GDM1 (cell line): ENCODE measurements at regions not wholly inside any gene's neighbourhood (a gene's known extent, or its start where the extent isn't known, plus 50 kb on each side); places are given as distances from the start of the nearest gene placed in this dataset.
"Not testable (repeated sequence)": the region's sequence is repeated elsewhere in the genome, so short reads cannot be mapped to it uniquely, and the experiment has no call there.

ENCODE experiments used
- DNase-seq: peaks from one replicate; lab custom pipeline; 2025; lab: John Stamatoyannopoulos, UW

- DNase-seq, result no peak
Observed at GRCh38 chr1:22196041-22196440, 53.1 kb upstream of the WNT4 start.

DNA sequence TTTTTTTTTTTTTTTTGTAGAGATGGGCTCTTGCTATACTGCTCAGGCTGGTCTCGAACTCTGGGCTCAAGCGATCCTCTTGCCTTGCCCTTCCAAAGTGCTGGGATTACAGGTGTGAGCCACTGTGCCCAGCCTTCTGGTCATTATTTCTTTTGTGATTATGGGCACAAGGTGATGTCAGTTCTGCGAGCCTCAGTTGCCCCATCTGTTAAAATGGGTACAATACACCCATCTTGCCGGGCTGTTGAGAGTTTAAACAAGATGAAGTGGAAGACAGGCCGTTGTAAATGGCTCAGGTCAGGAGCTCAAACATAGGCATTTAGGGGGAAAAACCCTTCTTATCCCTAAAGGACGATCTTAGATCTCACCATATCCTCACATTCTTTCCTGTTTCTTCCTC, 53.7 kb upstream of the WNT4 start:
- no peak for DNase-seq

- DNase-seq, result no peak
Observed at GRCh38 chr1:22197644-22198043, 54.7 kb upstream of the WNT4 start.

DNA sequence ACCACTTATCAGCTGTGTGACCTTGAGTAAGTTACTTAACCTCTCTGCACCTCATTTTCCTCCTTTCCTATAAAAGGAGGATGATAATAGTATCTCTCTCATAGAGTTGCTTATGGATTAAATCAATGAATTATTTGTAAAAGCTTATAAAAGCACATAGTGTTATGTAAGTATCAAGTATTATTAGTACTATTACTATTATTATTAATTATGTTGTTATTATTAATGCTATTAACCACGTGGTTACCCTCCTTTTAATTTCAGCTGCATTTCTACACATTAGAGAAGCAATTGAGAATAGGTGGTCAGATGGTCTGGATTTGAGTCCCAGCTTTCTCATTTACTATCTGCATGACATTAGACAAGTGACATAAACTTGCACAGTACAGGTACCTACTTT, 58.1 kb upstream of the WNT4 start:
- no peak for DNase-seq

DNA sequence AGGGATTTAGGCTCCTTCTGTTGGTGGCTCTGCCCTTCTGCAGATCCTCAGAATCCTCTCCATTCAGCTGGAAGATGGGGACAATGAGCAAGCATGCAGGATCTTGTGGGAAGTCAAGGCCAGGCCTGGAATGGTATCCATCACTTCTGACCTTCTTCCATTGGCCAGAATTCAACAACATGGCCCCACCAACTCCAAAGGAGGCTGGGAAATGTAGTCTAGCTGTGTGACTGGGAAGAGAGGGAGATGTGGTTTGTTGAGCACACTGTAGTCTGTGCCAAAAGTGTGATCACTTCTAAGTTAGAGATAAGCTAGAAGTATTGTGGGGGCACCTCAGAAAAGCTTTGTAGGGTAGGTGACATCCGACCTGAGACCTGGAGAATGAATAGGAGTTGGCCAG, 60.4 kb upstream of the WNT4 start:
- DNase-seq, result no peak

DNA sequence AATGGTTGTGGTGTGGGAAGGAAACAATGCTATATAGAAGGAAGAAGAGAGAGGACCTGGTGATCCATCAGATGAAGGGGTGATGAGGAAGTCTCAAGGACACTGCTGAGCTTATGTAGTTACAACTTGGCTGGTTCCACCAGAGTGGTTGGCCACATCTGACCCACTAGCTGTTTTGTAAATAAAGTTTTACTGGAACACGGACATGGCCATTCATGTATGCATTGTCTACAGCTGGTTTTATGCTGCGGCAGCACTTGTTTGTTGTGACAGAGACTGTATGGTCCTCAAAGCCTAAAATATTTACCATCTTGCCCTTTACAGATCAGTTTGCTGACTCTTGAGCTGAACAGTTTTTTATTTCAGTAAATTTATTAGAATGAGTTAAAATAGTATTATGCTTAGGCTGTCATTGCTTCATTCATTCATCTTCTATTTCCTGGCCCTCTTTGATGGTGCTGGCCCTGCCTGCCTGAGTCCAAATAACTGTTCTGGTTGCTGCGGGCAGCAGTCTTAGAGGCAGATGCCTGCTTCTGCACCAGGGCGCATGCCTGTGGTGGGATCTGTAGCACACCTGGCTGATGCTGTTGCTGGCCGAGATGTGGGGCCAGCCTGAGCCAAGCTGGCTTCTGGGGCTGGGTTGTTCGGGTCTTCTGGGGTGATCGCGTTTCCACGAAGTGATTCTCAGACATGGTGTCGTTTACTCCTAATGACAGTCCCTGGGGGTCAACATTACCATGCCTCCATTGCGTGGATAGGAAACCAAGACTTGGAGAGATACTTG, 61.4 kb upstream of the WNT4 start:
- DNase-seq, result no peak

GRCh38 chr1:22204989-22205913, 62.4 kb upstream of the WNT4 start:
- no peak for DNase-seq

- no peak for DNase-seq
Observed at GRCh38 chr1:22206551-22207125, 63.7 kb upstream of the WNT4 start.

GRCh38 chr1:22207511-22208267, 64.8 kb upstream of the WNT4 start:
- no peak for DNase-seq

DNA sequence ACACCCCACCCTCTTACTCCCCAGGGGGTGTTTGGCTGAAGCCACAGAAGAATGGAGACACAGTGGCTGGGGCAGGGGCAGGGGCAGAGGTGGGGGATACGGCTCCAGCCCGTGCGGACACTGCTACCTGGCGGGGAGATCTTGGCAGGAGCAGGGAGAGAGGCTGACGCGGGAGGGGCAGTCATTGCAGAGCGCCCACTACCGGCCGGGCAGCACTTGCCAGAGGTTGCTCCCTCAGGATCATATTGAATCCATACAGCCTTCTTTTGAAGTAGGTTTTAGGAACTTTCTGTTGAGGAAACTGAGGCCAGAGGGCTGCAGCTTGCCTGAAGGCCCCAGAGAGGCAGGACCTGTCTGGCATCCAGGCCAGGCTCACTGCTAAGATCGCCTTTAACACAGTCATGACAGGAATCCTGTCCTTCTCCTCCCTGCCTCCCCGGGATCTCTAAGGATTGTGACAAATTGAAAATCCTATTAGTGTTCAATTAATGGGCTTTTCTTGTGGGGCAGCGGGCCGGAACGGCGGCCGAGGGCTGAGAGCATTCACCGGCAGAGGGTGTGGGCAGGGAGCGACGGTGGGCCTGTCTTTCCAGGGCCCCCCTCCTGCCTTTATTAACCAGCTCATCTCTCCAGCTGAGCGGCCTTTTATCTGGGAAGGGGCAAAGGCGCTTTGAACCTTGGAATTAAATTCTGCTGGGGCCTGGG, 65.5 kb upstream of the WNT4 start:
- DNase-seq, result no peak

DNA sequence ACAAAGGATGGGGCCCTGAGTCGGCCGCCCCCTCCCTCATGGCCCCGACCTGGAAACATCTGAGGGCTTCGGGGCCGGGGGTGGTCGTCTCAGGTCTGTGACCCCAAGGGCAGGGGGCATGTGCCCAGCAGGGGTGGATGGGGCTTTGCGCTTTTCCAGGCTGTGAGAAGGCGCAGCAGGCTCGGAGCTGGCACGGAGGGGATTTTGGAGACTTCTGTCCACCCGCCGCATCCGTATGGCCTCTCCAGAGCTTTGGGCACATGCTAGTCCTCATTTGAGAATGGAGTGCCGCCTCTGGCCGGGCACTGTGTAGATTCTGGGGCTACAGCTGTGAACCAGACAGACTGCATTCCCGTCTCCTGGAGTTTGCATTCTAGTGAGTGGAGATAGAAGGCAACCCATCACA, 66.1 kb upstream of the WNT4 start:
- no peak for DNase-seq

GRCh38 chr1:22210176-22210575, 67.3 kb upstream of the WNT4 start:
- no peak for DNase-seq

- DNase-seq, result no peak
Observed at GRCh38 chr1:22210636-22211035, 67.7 kb upstream of the WNT4 start.

DNA sequence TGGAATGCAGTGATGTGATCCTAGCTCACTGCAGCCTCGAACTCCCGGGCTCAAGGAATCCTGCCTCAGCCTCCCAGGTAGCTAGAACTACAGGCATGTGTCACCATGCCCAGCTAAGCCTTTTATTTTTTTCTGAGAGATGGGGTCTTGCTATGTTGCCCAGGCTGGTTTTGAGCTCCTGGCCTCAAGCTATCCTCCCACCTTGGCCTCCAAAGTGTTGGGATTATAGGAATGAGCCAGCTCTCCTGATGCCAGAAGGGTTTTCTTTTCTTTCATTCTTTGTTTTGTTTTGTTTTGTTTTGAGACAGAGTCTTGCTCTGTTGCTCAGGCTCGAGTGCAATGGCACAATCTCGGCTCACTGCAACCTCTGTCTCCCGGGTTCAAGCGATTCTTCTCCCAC, 68.6 kb upstream of the WNT4 start:
- not testable (repeated sequence) for DNase-seq

DNA sequence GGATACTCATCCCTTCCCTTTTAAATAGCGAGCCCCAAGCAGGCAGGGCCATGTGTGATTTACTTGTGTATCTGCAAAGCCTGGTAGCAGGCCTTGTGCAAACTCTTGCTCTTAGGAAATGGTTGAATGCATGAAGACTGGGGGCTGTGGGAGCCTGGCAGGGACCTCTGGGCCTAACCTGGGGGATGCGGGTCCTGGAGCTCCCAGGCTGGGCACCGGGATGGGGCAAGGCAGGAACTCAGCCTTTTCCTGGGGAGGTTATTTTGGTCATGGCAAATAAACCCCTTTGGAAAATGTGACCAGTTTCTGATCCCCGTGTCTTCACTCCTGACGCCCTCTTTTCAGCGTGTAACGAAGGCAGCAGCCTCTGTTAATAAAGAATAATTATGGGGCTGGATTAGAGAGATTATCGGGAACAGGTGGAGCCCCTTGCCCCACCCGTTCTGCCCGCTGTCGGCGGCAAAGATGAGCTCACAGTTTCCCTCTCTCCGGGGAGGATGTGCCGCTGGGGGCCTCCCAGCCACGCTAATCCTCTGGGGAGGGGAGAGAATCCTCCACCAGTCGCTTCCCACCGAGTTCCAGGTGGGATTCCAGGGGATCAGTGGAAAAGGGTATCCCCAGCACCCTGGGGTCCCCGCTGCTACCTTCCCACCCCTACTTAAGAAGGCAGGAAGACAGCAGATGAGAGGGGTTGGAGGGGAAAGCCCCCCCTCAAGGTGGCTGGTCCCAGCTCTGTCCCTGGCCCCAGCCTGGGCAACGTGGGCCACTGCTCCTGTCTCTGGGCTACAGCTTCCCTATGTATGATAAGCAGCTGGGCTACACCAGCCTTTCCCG, 69.7 kb upstream of the WNT4 start:
- no peak for DNase-seq

- DNase-seq, result no peak
Observed at GRCh38 chr1:22216210-22216883, 73.5 kb upstream of the WNT4 start.

DNA sequence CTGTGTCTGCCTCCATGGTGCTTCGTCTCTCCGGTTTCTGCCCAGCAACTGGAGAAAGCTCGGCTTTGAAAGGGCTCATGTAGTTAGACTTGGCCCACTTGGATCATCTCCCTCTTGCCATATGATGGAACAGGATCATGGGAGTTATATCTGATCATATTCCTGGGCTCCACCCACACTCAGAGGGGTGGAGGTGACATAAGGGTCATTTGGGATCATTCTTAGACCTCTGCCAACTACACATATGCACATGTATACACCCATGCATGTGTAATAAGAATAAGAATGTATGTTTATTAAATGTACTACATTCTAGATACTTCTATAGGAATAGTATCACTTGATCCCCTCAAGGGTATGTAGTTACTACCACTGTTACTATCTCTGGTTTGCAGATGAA, 74.1 kb upstream of the WNT4 start:
- DNase-seq, result no peak

DNA sequence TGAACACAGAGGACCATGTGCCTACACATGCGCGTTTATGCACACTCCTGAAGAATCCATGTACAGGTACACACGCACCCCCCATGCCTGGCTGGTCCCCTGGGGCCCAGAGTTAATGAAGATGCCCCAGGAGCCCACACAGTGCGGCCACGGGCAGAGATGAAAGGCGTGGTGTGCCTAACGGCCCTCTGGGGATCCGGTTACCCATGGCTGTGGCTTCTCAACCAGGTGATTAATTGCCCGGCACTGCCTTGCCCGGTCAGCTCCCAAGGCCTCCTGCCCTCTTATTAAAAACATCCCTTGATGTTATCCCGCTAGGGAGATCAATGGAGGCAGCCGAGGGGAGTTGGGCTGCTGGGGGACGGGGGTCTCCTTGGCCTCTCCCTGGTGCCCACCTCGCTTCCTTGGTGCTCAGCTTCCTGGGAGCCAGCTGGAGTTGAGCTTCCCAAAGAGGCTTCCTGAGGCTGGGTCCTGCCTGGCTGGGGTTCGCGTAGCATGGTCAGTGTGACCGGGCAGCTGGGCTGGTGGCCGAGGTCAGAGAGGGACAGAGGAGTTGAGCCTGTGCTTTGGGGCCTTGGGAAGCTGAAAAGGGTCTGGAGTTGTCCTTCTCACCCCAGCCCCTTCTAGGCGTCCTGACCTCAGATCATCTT, 75.0 kb upstream of the WNT4 start:
- DNase-seq, result no peak

- no peak for DNase-seq
Observed at GRCh38 chr1:22218618-22219250, 75.8 kb upstream of the WNT4 start.
